ENCODE measurements at regions not wholly inside any gene's neighbourhood (a gene's known extent, or its start where the extent isn't known, plus 50 kb on each side); places are given as distances from the start of the nearest gene placed in this dataset.

DNA sequence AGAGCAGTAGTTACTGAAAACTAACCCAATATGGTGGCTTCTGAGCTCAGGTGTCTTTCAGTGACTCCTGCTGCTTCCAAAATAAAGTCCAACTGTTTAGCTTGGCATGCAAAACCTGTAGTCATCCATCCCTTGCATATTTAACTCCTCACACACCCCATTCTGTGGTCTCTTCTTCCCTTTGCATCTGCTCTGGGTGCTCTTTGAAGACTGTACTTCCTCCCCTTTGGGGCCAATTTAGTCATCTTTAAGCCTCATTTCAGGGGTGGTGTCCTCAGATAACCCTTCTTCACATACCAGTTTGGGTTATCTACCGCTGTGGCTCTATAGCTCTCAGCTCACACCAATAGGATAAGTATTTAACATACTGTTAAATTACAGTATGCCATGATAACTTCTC is 209.9 kb upstream of the DMRT1 start:
- H3K9me3 ChIP-seq, result peaks cover 8% of the 10 kb centered on the region
- DNase-seq, result peak; percentile 55
- H3K36me3 ChIP-seq, result peaks cover 30% of the 10 kb centered on the region
- no peaks in the 10 kb centered on the region for H3K27me3 ChIP-seq
- no peak overlapping the region for H3K4me3 ChIP-seq

DNA sequence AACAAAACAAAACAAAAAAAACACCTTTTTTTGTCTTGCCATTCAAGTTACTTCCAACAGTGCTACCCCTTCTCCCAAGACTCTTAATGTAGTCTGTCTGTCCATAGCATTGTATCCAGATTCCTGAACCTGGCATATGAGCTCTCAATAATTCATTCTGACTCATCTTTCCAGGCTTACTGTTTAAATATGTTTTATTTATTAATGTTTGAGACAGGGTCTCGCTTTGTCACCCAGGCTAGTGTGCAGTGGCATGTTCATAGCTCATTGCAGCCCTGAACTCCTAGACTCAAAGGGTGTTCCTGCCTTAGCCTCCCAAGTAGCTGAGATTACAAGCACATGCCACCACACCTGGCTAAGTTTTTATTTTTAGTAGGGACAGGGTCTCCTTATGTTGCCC is 208.0 kb upstream of the DMRT1 start:
- Histone ChIP-seq H3K36me3 (peaks cover 44% of the 10 kb centered on the region), H3K4me3 (no peak overlapping the region), H3K27me3 (no peaks in the 10 kb centered on the region), H3K9me3 (peaks cover 9% of the 10 kb centered on the region)
- DNase-seq, result no peak

- Histone ChIP-seq H3K27me3 (no peaks in the 10 kb centered on the region), H3K36me3 (peaks cover 61% of the 10 kb centered on the region), H3K4me3 (no peak overlapping the region), H3K9me3 (peaks cover 9% of the 10 kb centered on the region)
- DNase-seq, result no peak
Measured at GRCh38 chr9:636931-637591, 204.4 kb upstream of the DMRT1 start.

DNA sequence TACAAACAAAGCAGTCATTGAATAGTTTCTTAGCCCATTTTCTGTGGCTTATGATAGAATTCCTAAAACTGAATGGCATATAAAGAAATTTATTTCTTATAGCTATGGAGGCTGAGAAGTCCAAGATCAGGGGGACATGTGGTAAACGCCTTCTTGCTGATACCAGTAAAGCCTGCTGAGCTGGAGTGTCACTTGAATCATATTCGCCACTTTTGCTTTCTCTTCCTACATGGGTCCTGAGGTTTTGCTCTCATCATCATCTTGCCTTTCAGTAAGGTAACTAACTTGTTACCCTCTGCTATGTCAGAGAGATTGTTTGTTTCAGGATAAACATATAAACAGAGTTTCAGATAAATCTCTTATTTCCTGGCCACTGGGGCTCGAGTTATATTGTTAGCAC is 203.3 kb upstream of the DMRT1 start:
- H3K27me3 ChIP-seq, result no peaks in the 10 kb centered on the region
- peaks cover 60% of the 10 kb centered on the region for H3K36me3 ChIP-seq
- no peak overlapping the region for H3K4me3 ChIP-seq
- no peak for DNase-seq
- peaks cover 9% of the 10 kb centered on the region for H3K9me3 ChIP-seq

DNA sequence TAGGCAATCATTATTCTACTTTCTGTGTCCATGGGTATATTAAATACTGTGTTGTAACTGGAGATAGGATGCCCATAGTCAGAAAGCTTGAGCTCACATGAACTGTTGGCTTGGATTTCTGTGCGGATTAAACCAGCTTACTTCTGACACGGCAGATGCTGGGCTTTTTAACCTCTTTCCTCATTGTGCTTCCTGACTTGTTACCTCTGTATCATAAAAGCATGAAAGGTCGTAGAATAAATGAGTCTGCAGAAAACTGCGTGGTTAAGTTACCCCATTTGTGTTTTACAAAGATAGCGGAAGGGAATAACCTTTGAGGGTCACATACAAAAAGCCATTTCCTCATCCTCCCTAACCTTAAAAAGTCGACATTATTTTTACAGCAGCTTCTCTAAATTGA is 199.5 kb upstream of the DMRT1 start:
- H3K4me3 ChIP-seq, result no peak overlapping the region
- H3K27me3 ChIP-seq, result no peaks in the 10 kb centered on the region
- peaks cover 35% of the 10 kb centered on the region for H3K36me3 ChIP-seq
- peaks cover 2% of the 10 kb centered on the region; the same call in 1 of the 2 replicates for H3K9me3 ChIP-seq
- DNase-seq, result no peak

DNA sequence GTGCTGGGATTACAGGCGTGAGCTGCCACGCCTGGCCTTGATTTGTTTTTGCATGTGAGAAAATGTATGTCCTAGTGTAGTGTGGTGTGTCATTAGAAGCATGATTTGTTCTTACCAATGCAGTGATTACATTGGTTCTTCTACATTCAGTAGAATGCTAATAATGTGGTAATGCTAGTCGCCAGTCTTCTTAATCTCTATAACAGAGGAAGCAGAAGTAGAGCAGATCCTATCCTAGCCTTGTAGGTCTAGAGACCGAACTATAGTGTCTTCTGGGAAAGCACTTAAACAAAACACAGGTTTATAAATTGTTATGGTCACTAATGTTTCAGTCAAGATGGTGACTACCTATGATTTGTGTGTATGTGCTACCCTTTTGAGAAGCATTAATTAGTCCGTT is 197.5 kb upstream of the DMRT1 start:
- DNase-seq, result no peak
- no peak overlapping the region for H3K4me3 ChIP-seq
- H3K9me3 ChIP-seq, result no peaks in the 10 kb centered on the region
- peaks cover 16% of the 10 kb centered on the region for H3K36me3 ChIP-seq
- H3K27me3 ChIP-seq, result no peaks in the 10 kb centered on the region

- Histone ChIP-seq H3K27me3 (no peaks in the 10 kb centered on the region), H3K4me3 (no peak overlapping the region), H3K9me3 (no peaks in the 10 kb centered on the region), H3K36me3 (peaks cover 10% of the 10 kb centered on the region)
- DNase-seq, result no peak
Measured at GRCh38 chr9:647522-647921, 194.0 kb upstream of the DMRT1 start.

DNA sequence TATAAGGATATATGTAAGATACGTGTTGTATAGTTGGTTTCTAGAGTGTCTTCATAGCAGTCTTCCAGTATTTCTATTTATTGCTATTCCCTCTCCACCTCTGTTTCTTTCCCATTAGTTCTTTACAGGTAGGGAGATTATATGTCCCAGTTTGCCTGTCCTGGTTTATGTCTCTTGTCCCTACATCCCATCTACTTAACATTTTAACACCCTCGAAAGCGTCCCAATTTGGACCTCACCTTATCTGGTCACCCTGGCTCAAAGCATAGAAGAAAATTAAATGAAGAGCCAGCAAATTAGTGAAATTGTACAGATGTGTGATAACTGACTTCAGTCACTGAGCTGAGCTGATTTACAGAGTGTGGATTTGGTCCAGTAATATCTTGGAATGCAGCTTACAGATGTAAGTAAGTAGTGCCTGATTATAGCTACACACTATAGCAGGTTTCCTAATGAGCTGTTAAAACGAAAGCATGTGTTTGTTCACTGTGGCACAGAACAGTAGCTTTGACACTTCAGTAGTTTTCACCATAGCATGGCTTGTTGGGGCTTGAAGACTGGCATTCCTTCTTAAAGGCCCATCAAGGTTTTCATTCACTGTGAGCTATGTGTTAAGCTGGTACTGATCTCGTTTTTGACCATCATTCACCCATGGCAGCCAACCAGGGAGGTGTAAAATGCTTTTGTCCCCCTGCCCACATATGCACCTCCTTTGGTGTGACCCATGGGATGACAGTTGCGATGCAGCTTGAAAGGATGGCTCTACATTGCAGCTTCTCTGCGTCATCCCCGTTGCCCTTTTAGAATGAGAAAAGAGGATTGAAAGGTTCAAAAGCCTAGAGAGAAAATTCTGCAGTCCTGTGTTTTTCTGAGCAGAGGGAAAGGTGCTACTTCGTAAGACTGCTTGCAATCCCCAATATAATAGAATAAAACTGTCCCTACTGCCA is 192.1 kb upstream of the DMRT1 start:
- no peaks in the 10 kb centered on the region for H3K9me3 ChIP-seq
- no peaks in the 10 kb centered on the region for H3K27me3 ChIP-seq
- no peak for DNase-seq
- peaks cover 6% of the 10 kb centered on the region; the same call in 1 of the 2 replicates for H3K36me3 ChIP-seq
- H3K4me3 ChIP-seq, result no peak overlapping the region

- no peak for DNase-seq
- H3K9me3 ChIP-seq, result no peaks in the 10 kb centered on the region
- H3K4me3 ChIP-seq, result no peak overlapping the region
Measured at GRCh38 chr9:650362-650761, 191.1 kb upstream of the DMRT1 start.

DNA sequence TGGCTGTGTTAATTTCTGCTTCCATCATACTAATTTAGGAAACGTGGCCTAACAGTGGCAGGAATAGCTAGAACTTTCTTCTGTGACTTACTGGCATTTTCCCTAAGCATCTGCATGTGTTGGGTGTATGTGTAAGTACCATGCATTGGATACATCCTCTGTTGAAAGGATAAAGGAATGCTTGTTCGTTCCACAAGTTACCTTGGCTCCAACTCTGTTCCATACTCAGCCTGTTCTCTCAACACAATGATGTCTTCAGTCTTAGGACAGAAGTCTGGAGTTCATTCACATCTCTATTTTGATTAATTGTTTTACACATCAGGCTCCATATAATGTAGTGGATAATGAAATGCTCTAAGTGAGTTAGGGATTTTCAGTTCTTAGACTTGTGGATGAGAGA is 190.1 kb upstream of the DMRT1 start:
- no peak overlapping the region for H3K4me3 ChIP-seq
- H3K9me3 ChIP-seq, result no peaks in the 10 kb centered on the region
- peaks cover 6% of the 10 kb centered on the region; the same call in 1 of the 2 replicates for H3K36me3 ChIP-seq
- no peak for DNase-seq
- H3K27me3 ChIP-seq, result no peaks in the 10 kb centered on the region

More at GRCh38 chr9:650362-650761, 191.1 kb upstream of the DMRT1 start:
- no peaks in the 10 kb centered on the region for H3K27me3 ChIP-seq
- peaks cover 6% of the 10 kb centered on the region; the same call in 1 of the 2 replicates for H3K36me3 ChIP-seq

DNA sequence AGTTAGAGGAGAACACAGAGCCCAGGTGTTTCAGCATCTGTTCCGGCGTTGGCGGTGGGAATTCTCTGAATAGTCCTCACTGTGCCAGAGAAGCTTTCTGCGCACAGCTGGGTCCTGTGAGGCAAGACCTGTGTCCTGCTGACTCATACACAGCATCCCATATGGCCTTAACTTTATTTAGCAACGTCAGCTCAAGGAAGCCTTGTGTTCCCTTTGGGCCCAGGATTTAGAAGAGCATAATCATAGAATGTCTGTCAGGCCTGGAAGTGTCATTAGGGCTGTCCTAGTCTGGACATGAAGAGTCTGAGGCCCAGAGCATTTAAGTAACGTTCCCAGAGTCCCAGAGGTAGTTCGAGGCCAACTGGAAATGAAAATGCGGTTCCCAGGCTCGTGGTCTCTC is 188.6 kb upstream of the DMRT1 start:
- Histone ChIP-seq H3K36me3 (peaks cover 6% of the 10 kb centered on the region; the same call in 1 of the 2 replicates), H3K9me3 (no peaks in the 10 kb centered on the region), H3K4me3 (no peak overlapping the region), H3K27me3 (no peaks in the 10 kb centered on the region)
- no peak for DNase-seq

- no peak for DNase-seq
- Histone ChIP-seq H3K27me3 (no peaks in the 10 kb centered on the region), H3K9me3 (no peaks in the 10 kb centered on the region), H3K36me3 (peaks cover 6% of the 10 kb centered on the region; the same call in 1 of the 2 replicates), H3K4me3 (no peak overlapping the region)
Measured at GRCh38 chr9:653421-653820, 188.1 kb upstream of the DMRT1 start.

GRCh38 chr9:653856-654387 is 187.6 kb upstream of the DMRT1 start:
- DNase-seq, result no peak
- H3K9me3 ChIP-seq, result no peaks in the 10 kb centered on the region
- no peak overlapping the region for H3K4me3 ChIP-seq
- no peaks in the 10 kb centered on the region for H3K27me3 ChIP-seq
- peaks cover 9% of the 10 kb centered on the region; the same call in 1 of the 2 replicates for H3K36me3 ChIP-seq

DNA sequence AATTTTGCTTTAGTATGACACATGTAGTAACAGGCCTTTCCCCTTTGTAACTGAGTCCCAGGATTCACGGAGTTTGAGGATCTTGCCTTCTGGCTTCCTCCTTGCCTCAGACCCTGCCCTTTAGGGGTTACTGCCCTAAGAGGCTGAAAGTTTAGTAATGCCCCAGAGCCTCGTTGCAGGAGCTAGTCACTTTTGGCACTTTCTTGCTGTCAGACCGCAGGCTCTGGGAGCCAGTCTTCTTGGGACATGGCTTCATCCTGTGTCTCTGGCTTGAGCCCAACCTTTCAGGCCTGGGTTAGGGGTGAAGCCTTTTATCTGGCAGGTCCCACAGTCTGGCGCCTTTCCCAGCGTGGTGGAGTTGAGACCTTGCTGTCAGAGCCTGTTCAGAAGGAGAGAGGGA is 185.6 kb upstream of the DMRT1 start:
- Histone ChIP-seq H3K27me3 (no peaks in the 10 kb centered on the region), H3K36me3 (peaks cover 19% of the 10 kb centered on the region), H3K9me3 (no peaks in the 10 kb centered on the region; the same call in 1 of the 2 replicates), H3K4me3 (no peak overlapping the region)
- DNase-seq, result peak; percentile 99

- peak; percentile 53 for DNase-seq
- Histone ChIP-seq H3K9me3 (no peaks in the 10 kb centered on the region; the same call in 1 of the 2 replicates), H3K36me3 (peaks cover 15% of the 10 kb centered on the region), H3K27me3 (no peaks in the 10 kb centered on the region), H3K4me3 (no peak overlapping the region)
Measured at GRCh38 chr9:656926-657568, 184.4 kb upstream of the DMRT1 start.

DNA sequence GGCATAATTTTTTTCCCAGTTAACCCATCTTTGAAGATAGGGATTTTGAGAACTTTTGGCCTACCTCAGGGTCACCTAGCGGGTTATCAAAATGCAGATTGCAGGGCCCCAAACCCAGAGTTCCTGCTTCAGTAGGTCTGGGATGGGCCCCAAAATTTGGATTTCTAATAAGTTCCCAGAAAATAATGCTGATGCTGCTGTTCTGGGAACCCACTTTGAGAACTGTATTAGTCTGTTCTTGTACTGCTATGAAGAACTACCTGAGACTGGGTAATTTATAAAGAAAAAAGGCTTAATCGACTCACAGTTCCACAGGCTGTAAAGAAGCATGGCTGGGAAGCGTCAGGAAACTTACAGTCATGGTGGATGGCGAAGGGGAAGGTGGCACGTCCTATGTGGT is 182.2 kb upstream of the DMRT1 start:
- no peaks in the 10 kb centered on the region; the same call in 1 of the 2 replicates for H3K9me3 ChIP-seq
- peaks cover 19% of the 10 kb centered on the region for H3K36me3 ChIP-seq

GRCh38 chr9:660227-660626 is 181.3 kb upstream of the DMRT1 start:
- Histone ChIP-seq H3K36me3 (peaks cover 26% of the 10 kb centered on the region), H3K9me3 (no peaks in the 10 kb centered on the region; the same call in 1 of the 2 replicates)
- DNase-seq, result no peak

More for the DNA sequence above, 182.2 kb upstream of the DMRT1 start:
- Histone ChIP-seq H3K27me3 (no peaks in the 10 kb centered on the region), H3K4me3 (no peak overlapping the region)
- no peak for DNase-seq

More at GRCh38 chr9:660227-660626, 181.3 kb upstream of the DMRT1 start:
- Histone ChIP-seq H3K27me3 (no peaks in the 10 kb centered on the region), H3K4me3 (no peak overlapping the region)
